ENCODE measurements at regions not wholly inside any gene's neighbourhood (a gene's known extent, or its start where the extent isn't known, plus 50 kb on each side); places are given as distances from the start of the nearest gene placed in this dataset.
"Not testable (repeated sequence)": the region's sequence is repeated elsewhere in the genome, so short reads cannot be mapped to it uniquely, and the experiment has no call there.

DNA sequence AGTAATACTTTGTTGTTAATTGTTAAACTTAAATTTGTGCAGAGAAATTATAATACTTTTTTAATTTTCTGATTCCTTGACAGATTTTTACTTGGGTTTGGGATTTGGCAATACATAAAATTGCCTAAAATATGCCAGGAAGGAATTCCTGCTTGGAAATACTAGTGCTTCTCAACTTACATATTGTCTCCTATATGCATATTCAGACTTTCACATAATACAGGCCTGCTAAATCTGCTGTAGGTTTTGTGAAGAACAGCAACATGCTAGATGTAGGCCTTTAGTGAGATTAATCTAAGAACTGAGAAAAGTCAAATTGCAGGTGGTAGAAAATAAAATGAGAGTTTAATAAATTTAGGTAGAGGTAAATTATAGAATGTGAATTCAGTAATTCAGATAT, 468.5 kb upstream of the MIS18BP1 start:
- DNase-seq (ENCODE audit: low read depth): no peak

DNA sequence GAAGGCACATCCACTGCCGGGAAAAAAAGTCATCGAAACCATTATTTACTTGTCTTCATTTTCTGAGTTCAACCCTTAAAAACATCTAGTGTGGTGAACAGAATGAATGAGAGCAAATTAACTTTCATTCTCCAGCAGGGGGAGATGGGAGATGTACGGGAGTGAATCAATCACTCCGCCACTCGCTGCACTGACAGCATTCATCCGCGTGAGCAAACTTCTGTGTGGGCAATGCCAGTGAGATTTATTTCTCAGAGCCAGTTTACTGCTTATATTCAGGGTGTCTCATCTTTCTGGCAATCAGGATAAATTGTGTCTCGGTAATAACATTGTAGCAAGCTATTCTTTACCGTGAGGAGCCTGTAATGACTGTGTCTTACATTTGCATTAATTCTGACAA, 463.6 kb upstream of the MIS18BP1 start:
- peak; percentile 38 for DNase-seq (ENCODE audit: low read depth)

DNA sequence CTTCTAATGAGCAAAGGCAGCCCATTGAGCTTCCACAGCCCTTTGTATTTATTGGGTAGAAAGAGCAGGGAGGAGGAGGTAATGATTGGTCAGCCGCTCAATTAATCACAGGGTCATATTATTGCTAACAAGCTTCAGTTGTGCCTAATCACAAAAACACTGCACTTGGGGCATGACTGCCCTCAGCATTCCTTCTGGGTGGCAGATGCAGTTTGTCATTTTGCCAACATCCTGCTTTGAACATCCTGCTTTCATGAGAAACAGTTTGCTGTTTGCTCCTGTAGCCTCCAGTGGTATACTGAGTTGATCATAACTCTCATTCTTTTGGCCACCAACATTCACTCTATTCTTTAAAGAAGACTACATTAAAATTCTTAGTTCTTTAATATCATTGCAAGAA, 462.9 kb upstream of the MIS18BP1 start:
- peak; percentile 51 for DNase-seq (ENCODE audit: low read depth)

DNA sequence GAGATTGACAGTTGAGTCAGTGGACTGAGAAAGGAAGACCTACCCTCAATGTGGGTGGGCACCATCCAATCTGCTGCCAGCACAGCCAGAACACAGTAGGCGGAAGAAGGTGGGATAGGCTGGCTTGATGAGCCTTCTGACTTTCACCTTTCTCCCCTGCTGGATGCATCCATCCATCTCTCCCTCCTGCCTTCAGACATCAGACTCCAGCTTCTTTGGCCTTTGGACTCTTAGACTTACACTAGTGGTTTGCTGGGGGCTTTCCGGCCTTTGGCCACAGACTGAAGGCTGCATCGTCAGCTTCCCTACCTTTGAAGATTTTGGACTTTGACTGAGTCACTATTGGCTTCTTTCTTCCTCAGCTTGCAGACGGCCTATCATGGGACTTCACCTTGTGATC, 456.5 kb upstream of the MIS18BP1 start:
- DNase-seq (ENCODE audit: low read depth): no peak

DNA sequence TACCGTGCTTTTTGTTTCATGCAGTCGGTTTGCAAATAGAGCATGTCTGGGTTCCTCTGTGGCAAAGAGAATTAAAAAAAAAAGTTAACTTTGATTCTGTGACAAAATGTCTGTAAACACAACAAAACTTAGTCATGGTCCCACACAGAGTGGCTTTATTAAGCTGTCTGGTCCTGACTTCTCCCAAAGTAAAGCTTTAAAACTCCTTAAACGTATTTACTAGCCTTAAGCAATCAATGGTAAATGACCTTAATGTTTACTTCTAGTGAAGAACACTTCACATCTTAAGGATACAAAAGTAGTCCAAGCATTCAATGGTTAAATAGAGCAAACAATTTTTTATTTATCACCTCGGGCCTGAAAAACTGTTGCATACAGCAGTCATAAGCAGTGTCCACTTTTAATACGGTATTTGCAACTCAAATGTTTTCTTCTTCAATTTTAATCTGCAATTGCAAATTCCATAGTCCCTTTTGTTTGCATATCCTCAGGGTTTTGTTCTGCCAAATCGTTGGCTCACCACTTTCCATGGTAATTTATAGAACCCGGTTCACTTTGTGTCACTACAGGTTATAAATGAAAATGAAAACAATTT, 453.0 kb upstream of the MIS18BP1 start:
- no peak for DNase-seq (ENCODE audit: low read depth)

DNA sequence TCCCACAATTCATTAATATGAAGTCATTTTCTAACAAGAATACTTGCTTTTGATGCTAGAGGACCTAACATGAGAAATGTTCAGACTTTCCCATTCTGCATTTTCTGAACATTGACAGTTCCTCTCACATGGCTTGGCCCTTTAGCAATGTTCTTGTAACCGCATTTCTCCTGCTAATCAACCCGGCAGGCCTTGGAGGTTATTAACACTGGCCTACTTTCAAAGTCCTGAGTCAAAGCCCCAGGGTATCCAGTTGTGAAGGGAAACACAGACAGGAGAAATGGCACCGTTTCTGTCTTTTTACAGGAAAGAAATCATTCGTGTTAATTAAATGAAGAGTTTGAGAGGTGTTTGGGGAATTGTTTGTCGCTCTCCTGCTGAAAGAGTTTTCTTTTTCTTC, 446.5 kb upstream of the MIS18BP1 start:
- DNase-seq (ENCODE audit: low read depth): peak; percentile 17

- DNase-seq (ENCODE audit: low read depth): peak; percentile 33
Measured at GRCh38 chr14:45698462-45699134, 445.6 kb upstream of the MIS18BP1 start.

DNA sequence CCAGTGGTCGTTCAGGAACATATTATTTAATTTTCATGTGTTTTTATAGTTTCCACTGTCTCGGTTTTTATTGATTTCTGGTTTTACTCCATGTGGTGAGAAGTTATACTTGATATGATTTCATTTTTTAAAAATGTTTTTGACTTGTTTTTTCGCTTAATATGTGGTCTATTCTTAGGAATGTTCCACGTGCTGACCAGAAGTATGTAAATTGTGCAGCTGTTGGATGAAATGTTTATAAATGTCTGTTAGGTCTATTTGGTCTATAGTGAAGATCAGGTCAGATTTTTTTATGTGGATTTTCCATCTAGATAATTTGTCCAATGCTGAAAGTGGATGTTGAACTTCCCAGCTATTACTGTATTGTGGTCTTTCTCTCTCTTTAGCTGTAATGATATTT, 433.8 kb upstream of the MIS18BP1 start:
- peak; percentile 48 for DNase-seq (ENCODE audit: low read depth)

DNA sequence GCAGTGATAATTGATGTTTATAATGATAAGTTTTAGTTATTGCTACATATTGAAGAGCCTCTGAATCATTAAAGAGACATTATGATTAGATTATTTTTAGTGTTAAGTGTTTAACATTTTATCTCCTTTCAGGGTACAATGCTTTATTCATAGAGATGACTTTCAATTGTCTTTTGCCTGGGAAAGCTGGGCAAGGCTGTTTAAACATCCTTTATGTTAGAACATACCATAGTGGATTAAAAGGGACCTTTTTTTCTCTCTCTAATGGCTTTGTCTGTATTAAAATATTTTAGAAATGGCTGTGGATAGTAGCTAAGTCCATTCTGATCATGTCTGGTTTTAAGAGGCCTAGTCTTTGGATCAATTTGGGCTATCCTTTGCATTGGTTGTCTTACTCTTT, 427.5 kb upstream of the MIS18BP1 start:
- DNase-seq (ENCODE audit: low read depth): no peak

DNA sequence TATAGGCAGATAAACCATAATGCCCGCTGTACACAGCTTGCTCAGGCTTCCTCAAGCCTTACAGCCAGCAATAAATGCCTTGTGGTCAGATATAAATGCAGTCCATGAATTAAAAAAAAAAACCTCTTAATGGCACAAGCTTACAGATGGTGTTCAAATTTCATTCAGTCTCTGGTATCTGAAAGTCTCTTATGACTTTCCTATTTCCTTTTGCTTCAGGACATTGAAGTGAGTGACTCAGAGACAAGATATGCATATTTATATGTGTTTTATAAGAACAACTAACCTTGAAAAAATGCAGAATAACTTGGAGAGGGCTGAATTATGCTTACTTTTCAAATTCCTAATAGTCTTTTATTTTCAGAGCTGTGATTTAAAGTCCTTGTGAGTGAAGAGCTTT, 426.9 kb upstream of the MIS18BP1 start:
- DNase-seq (ENCODE audit: low read depth): peak; percentile 52

- no peak for DNase-seq (ENCODE audit: low read depth)
Measured at GRCh38 chr14:45678163-45678562, 425.2 kb upstream of the MIS18BP1 start.

DNA sequence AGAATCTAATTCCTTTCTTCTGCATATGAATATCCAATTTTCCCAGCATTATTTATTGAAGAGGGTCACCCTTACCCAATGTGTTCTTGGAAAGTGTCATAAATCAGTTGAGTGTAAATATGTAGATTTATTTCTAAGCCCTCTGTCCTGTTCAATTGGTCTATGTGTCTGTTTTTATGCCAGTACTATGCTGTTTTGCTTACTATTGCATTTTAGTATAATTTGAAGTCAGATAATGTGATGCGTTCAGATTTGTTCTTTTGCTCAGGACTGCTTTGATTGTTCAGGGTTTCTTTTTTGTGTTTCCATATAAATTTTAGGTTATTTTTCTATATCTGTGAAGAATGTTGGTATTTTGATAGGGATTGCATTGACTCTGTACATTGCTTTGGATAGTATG, 420.4 kb upstream of the MIS18BP1 start:
- no peak for DNase-seq (ENCODE audit: low read depth)

DNA sequence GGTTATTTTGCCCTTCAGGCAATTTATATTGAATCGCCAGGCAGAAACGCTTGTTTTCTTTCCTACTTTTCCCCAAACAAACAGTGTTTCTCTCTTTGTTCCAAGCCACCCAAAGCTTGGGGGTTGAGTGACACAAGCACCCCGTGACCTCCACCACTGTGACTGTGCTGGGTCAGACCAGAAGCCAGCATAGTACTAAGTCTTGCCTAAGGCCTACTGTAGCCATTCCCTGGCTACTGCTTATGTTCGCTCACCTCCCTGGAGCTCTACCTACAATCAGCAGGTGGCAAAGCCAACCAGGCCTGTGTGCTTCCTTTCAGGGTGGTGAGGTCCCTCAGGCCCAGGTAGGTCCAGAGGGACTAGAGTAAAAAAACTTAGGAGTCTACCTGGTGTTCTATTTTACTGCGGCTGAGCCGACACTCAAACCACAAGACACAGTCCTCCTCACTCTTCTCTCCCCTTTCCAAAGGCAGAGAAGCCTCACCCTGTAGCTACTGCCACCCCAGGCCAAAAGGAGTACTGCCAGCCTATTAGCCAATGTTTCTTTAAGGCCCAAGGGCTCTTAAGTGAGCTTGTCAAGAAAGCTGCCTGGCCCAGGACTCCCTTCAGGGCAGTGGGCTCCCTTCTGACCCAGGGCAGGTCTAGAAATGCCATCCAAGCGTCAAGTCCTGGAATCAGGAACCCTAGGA, 411.8 kb upstream of the MIS18BP1 start:
- no peak for DNase-seq (ENCODE audit: low read depth)

- DNase-seq (ENCODE audit: low read depth): no peak
Measured at GRCh38 chr14:45658917-45659299, 405.9 kb upstream of the MIS18BP1 start.

GRCh38 chr14:45658226-45658916, 405.4 kb upstream of the MIS18BP1 start:
- DNase-seq (ENCODE audit: low read depth): peak; percentile 61

DNA sequence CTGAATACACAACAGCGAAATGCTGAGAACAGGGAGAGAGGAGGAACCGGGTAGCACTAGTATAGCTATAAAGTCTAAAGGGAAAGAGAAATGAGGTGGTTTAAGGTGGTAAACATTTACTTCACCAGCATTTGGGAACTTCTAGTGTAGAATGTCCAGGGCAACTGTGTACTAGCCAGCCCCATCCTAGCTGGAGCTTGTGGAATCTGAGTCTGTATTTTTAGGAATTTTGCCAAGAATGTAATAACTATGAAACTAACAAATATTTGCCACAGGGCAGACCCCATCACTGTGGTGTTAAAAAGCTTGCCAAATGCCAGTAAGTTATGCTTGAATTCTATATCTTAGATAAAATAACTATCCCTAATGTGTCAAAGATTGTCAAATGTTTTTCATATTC, 398.9 kb upstream of the MIS18BP1 start:
- peak; percentile 22 for DNase-seq (ENCODE audit: low read depth)

DNA sequence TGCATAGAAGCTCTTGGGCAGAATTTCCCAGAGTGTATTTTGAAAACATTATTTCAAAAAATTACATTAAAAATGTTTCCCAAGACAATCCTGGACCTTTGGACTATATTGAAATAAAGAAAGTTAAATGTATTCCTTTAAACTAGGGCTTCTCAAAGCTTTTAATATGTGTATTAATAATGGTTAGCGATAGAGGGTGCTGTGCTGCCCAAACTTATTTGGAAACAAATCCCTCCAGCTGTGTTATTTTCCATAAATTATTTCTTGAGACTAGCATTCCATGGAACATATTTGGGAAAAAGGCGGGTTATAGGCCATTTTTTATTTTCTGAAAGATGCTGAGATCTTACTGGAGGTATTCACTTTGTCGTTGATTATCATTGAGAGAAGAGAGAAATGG, 397.8 kb upstream of the MIS18BP1 start:
- no peak for DNase-seq (ENCODE audit: low read depth)

DNA sequence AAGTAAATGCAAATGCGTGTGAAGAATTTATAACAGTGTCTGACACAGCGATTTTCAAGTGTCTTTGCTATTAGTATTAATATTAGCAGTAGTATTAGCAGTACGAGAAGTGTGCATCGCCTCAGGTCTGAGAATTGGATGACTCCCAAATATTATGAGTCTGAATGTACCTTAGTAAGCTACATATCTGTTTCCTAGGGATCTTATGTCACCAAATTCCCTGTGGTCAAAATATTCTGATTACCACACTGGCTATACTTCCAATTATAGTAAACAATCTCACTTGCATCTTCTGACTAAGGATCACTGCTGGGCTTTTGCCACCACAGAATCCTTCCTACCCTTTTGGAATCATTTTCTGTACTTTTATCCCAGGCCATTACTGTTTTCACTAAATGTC, 396.0 kb upstream of the MIS18BP1 start:
- peak; percentile 10 for DNase-seq (ENCODE audit: low read depth)

GRCh38 chr14:45641541-45641940, 388.5 kb upstream of the MIS18BP1 start:
- no peak for DNase-seq (ENCODE audit: low read depth)

- DNase-seq (ENCODE audit: low read depth): not testable (repeated sequence)
Measured at GRCh38 chr14:45634651-45635441, 381.8 kb upstream of the MIS18BP1 start.

DNA sequence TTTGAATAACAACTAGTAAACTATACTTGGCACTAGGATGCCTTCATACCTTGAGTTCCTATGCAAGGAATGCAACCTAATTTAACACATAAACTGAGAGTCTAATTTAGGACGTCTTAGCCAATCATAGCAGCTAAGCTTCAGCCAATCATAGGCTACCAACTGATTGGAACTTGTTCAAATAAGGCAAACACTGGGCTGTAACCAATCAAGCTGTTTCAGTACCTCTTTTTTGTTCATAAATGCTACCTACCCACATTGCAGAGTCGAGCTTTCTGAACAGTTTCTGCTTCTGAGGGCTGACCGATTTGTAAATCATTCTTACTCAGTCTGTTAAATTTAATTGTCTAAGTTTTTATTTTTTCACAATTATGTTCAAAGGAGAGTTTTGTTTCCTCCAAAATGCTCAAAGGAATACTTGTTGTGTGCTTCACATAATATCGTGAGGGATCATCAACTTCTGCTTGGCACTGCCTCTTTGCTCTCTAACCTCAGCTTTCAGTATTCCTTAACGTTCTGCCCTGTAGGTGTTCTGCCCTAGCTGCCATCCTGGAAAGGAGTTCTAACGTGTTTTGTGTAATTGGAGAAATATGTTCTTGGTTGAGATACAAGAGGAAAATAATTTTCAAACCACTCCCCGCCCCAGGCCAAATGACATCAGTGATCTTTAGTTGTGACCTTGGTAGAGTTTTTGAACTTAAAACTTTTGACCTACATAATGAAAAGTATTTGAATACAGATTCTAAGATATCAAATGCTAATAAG, 380.4 kb upstream of the MIS18BP1 start:
- no peak for DNase-seq (ENCODE audit: low read depth)
